ENCODE measurements at regions not wholly inside any gene's neighbourhood (a gene's known extent, or its start where the extent isn't known, plus 50 kb on each side); places are given as distances from the start of the nearest gene placed in this dataset.

DNA sequence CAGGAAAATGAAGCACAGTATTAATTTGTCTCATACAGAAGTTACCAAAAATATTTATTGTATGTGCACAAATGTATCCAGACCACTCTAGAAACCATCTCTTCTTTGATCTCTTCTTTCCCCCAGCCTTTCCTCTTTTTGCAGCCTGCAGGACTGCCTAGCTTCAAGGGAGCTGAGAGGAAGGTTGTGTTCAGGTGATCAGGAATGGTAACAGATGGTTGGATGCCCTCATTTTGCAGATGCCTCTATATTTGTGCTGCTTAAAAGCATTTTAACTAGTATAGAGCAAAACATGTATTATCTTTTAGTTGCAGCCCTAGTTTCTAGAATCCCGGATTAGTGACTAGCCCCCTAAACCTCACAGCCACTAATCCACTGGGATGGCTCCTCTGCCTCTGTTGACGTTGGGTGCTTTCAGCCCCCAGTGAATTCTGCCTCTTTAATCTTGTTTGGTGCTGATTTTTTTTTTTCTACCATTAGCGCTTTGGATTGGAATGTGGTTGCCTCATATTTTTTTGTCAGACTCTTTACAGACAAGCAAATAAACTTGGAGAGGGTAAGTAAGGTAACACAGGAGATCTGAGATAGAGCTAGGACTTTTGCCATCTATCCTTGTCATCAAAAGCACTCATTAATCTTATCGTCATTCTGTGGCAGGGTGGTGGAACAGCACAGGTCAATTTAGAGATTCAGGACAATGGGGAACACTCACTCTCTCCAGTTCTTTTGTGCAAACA is 103.8 kb upstream of the NDUFV2 start:
- TF ChIP-seq, protein P1, sequence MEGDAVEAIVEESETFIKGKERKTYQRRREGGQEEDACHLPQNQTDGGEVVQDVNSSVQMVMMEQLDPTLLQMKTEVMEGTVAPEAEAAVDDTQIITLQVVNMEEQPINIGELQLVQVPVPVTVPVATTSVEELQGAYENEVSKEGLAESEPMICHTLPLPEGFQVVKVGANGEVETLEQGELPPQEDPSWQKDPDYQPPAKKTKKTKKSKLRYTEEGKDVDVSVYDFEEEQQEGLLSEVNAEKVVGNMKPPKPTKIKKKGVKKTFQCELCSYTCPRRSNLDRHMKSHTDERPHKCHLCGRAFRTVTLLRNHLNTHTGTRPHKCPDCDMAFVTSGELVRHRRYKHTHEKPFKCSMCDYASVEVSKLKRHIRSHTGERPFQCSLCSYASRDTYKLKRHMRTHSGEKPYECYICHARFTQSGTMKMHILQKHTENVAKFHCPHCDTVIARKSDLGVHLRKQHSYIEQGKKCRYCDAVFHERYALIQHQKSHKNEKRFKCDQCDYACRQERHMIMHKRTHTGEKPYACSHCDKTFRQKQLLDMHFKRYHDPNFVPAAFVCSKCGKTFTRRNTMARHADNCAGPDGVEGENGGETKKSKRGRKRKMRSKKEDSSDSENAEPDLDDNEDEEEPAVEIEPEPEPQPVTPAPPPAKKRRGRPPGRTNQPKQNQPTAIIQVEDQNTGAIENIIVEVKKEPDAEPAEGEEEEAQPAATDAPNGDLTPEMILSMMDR (conservative IDR thresholded peaks at IDR 0.05; ENCODE audit: low read length) = no peak
- TF ChIP-seq EZH2phosphoT487 (IDR thresholded peaks at IDR 0.05; ENCODE audit: borderline replicate concordance) = no peak
